IPS-NIHi11 (cell line): ENCODE measurements at regions not wholly inside any gene's neighbourhood (a gene's known extent, or its start where the extent isn't known, plus 50 kb on each side); places are given as distances from the start of the nearest gene placed in this dataset.

Experiments used
- DNase-seq: peaks from one replicate; pipeline ENCODE4 v3.0.0; 2012; ENCODE audit warnings: mixed read lengths, low spot score

DNA sequence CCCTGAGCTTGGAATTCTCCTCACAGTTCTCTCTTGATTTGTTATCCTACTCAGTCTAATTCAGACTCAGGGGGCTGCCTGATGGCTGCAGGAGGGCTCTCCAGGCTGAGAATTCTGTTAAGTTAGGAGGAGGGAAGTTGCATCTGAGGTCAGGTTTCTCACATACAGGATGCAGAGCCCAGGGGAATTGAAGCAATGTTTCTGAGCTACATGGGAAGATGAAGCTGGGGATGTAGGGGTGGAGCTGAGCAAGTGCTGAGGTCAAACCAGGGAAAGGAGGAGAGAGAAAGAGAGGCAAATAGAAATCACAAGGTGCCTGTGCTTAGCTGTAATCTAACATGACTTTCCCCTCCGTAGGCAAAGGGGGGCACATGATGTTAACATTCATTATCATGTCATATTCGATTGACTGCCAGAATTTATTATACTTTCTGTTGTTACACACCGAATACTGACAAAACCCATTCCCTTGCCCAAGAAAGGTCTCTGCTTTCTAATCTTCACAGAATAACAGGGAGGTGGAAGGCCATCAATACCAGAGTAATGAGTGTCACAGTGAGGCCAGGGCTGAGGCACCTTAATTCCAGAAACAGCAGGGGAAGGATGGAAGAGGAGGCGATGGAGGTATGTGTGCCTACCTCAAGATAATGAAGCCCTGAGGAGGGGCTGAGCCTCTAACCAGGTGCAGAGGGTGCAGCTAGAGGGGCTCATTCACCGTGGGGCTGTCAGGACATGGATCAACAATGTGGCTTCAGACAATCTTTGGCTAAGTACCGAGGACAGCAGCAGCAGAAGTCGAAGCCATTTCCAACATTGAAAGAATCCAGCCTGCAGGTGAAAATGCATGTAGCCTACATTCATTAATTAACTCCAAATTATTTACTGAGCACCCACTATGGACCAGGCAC, 205.4 kb upstream of the SNX19 start:
- DNase-seq = no peak

DNA sequence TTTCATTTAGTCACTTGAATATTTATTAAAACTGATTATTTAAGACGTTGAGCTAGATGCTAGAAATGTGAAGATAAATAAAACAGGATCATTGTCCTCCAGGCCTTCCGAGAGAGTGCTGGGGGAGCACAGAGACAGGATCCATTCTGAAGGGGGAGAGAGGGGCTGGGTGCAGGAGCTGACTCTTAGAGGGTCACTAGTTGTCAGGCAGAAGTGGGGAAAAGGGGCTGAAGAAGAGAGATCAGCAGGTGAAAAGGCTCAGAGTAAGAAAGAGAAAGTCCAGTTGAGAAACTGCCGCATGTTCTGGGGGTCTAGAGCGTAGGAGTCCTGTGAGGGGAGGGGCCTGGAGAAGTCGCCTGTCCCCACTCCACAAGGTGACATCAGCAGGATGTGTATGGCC, 206.2 kb upstream of the SNX19 start:
- DNase-seq = no peak

DNA sequence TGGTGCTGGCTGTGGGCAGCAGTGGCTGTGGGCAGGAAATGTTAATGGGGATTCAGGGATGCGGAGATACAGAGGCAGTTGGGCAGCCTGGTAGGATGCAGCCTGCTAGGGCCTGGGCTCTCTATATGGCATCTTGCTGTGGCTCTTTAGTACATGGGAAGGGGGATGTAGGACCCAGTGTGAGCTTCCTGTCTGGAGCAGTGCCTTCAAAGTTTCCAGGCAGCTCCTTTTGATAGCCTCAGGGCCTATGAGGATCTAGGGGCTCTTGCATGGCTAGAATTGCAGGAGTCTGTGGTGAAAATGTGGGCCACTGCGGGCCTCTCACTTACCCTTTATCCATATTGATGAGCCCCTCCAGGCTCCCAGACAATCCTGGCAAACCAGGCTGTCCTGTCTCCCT, 213.2 kb upstream of the SNX19 start:
- DNase-seq = no peak

DNA sequence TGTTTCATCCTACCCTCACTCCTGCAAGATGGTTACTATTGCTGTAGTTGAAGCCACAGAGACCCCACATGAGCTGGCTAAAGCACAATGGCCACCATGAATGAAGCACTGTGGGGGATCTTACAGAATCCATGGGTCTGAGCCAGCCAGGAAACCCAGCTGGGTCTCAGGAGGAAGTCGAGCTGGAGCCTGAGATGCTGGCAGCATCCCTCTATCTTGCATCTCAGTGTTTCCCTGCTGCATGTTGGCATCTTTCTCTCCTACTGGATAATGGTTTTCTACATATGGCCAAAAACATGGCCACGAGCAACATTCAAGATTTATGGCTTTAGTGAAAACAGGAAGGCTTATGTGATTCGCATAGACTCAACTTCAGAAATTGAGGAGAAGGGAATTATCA, 219.3 kb upstream of the SNX19 start:
- no peak for DNase-seq

DNA sequence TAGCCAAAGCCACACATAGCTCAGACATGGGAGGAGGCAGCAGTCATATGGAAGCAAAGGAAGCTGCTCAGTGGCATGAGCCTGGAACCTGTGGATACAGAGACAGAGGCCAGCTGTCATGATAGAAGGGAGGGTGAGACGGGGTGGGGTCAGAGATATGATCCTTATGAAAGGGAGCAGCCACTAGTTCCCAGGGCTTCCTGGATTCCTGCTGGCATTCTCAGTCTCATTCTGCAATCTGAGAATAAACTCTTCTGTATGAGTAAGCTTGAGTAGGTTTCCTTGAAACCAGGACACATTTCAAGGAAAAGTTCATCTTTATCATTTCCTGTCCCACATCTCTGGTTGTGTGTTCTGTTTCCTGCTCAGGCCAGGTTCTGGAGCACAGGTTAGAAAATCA, 220.2 kb upstream of the SNX19 start:
- DNase-seq = no peak

DNA sequence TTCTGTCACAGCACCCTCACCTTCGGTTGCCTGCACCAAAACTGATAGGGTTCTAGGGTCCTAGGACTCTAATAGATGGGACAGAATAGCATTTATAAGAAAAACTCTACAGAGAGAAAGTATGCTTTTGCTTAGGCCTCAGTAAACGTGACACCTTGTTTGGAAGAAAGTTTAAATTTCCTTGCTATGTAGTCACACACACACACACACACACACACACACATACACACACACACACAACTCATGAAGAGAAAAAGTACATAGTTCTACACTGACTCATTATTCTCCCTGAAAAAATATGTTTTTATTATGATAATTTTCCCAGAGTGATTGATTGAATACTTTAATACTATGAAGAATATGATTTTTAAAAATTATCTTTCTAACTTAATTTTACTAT, 220.8 kb upstream of the SNX19 start:
- DNase-seq = no peak

DNA sequence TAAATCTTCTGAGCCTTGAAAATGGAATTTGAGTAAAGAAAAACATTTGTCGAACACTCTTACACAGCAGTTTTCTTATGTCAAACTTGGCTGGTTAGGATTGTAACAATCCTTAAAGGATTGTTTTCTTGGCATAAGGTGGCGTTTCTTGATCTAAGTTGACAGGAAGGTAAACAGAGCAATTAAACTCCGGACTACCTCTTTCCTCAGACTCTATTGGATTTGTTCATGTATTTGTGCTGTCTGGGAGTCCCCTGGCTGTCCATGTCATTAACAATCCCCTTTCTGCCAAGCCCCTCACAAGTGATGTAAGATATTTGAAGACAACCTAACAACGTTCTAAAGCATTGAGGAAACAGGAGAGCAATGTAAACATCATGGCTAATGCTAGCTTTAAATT, 222.5 kb upstream of the SNX19 start:
- no peak for DNase-seq

DNA sequence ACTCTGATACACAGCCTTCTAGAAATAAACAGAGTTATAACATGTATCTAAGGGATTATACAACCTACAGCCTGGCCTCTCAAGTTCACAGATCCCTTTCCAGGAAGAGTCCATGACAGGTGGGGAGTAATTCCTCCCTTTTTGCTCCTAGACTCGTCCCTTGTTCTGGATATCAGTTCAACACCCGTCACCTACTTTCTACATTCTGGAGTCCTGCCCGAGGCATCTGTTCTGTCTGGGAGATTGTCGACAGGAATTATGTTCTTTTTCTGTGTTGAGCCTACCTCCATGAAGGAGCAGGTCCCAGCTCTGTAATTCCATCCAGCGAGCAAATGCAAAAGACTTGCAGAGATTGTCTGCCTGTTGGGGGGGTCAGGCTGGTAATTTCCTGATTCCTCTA, 224.6 kb upstream of the NTM start:
- DNase-seq = no peak

DNA sequence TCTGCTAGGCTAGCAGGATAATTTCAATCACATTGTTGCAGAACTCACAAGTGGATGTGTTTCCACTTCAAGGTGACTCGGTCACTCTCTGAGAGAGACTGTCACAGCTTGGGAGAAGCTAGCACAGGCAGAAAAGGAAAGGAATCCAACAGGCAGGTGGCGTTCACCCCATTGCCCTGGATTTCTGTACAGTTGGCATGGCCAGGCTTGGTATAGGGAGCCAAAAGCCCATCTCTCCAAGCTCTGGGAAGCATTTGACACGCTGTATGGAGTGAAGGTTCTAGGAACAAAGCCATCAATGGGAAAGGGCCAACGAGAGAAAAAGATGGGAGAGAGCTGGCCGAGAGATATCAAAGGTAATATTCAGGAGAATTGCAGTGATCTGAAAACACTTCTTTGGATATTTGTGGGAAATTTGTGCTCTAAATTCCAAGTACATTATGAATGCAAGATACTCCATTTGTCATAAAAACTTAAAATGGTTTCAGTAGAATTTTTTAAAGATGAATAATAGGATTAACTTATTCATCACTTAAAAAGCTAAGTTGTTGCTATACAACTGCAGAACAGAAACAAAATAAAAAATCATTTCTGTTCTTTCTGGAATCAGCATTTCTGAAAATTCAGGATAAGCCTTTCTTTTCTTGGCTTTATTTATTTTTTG, 223.5 kb upstream of the NTM start:
- DNase-seq = no peak

DNA sequence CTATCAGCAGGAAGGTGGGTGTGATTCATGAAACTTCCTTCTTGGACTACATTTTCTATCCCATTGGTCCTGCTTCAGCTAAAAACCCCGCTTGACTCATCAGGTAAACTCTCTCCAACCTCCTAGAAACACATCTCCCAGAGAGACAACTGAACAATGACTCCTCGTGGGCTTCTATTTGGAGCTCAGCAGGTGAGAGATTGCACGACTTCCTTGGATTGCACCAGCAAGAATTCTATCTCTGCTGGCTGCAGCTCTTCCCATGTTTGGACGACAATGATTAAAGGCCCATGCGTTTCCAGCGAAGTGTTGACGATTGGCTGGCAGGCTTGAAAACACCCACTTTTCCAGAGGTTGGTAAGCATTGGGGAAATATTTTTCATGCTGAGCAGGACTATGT, 216.1 kb upstream of the NTM start:
- DNase-seq = no peak

DNA sequence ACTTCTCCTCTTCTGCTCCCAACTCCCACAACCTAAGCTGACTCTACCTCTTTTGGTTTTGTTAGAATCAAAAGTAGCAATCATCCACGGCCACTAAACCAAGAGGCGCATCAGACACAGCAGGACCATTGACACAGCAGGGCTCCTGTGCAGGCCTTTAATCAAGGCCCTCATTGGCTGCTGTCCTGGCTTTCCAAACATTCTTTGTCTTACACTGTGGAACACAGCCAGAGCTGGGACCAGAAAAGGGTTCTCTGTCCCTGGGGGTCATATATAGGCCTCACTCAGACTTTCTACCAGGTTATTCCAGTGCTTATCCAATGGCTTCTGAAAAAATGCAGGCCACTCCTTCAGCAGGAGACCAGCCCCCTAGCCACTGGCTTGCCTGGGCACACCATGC, 212.7 kb upstream of the NTM start:
- no peak for DNase-seq

DNA sequence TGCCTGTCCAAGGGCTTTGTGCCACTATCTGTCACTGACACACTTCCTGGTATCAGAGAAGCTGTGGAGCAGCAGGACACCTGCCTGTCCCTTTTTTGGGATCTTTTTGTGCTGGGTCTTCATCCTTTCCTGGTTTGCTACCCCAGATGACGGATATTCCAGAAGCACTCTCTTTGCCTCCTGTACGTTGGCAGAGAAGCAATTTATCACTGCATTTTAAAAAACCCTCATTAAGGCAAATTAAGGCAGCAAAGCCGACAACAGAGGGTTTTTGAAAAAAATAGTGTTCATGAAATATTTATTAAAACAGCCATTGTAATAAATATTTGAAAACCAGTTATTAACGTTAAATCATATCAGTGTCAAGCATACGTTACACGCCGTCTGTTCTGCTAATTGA, 209.6 kb upstream of the NTM start:
- no peak for DNase-seq

DNA sequence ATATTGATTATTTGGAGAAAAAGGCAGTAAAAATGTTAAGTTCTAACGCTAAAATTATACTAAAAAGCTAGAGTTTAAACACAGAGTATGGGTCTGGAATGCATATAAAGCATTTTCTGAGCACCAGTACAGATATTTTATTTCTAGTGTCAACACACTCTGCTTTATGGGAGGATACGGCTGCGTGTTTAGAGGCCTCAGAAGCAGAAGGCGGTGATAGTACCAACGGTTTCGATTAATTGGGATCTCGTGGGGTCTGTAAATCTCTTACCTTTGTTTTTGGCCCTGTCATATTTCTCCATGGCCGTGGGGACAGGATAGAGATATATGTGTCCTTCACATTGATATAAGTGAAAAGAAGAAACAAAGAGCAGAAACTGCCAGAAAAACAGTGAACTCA, 206.8 kb upstream of the NTM start:
- DNase-seq = no peak

DNA sequence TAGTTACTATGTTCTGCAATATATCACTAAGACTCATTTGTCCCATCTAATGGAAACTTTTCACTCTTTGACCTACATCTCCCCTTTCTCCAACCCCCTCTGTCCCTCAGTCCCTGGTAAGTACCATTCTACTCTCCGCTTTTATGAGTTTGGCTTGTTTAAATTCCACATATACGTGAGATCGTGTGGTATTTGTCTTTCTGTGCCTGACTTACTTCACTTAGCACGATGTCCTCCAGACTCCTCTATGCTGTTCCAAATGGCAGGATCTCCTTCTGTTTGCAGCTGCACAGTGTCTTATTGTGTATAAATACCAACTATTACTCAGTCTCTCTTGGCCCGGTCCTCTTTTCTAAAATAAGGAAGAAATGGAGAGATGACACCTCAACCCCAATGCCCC, 205.4 kb upstream of the NTM start:
- no peak for DNase-seq

DNA sequence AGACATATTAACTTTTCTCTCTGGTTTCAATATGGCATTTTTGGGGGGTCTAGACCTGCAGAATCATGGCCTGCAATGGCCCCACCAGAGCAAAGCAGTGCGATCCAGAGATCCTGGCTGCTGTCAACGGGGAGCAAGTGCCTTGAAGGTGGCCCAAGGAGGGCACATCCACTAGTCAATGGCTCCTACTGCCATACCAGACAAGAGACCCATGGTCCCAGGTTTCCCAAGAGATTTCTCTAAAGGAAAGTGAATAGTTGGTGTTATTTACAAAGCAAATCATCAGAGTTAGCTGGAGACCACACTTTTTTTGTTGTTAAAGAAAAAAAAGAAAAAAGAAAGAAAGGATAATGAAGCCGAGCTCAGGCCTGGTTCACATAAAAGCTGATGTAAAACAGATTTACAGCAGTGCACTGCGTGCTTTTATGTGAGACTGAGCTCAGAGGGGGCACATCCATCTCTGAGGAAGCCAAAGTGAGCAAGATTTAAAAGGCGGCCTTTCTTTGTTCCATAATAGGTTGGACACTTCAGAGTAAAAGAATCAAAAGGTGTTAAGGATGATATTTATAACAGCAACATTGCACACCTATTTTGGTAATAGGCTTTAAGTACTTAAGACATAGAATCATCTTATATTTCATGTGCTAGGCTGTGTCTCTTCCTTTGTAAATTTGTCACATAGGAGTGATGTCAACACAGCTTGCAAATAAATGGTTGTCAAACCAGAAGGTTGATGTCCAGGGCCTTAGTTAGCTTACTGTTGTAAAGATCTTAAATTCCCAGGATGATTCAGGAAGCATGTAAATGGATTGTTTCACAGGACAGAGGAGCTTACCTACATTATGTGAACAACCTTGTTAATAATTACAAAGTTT, 201.3 kb upstream of the NTM start:
- DNase-seq = no peak

DNA sequence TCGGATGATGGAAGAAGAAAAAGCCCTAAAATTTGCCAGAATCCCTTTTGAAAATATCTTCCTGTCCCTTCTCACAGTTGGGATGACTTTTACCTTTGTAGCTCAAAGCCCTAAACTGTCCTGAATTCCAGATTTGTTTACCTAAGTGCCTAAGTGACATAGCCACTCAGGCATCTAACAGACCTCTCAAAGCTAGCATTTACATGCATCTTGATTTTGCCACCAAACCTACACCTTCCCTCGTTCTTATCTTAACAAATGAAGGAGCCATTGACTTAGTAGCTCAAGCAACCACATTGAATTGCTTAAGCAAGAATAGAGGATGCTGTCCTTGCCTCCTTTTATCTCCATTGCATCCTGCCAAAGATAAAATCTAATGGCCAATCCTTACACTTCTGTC, 198.4 kb upstream of the NTM start:
- no peak for DNase-seq

DNA sequence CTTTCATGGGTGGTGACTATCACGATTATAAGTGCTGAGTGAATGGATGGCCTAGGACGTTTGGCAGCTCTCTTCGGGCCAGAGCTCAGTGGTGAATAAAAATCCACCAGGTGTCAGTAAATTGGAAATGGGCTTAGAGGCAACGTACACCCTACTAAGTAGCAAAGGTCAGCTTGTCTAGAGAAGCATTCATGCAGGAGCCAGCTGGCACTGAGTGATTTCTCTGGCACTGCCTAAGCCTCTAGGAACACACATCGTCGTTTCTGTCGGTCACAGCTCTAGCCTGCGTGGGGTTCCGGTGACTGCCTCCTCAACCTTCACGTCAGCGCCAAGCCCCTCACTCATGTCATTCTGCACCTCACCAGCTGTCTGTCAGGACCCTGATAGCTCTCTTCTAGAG, 192.4 kb upstream of the NTM start:
- no peak for DNase-seq

DNA sequence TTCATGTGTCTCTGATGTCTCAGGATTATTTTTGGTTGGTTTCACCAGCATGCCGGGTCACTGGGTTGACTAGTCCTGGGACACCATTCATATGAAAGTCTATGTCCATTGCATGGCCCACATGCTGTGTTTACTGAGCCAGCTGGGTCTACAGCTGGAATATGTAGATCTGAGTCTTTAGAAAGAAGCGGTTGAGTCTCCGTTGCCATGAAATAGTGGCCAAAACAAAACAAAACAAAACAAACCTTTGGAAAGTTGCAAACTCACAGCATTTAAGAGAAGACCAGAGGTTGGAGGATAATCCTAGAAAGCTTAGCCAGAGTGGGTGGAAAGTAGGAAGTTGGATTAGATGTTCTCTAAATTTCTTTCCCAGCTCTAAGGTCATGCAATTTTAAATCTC, 191.8 kb upstream of the NTM start:
- DNase-seq = no peak

DNA sequence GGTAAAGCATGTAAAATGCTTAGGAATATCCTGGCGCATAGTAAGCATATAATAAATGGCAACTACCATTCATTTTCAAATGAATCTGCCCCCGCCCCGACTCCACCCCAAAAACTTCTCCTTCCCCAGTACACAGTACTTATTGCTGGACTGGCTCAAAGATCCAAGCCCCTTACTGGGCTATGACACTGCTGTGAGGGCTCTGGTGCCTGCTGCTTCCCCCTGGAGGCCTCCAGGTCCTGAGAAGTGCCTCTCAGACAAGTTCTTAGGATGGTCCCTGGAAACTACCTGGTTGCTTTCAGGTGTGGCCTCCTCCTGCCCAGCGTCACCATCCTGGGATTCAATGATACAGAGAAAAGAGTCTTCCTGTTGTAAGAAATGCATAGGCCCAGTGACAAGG, 190.6 kb upstream of the NTM start:
- no peak for DNase-seq

DNA sequence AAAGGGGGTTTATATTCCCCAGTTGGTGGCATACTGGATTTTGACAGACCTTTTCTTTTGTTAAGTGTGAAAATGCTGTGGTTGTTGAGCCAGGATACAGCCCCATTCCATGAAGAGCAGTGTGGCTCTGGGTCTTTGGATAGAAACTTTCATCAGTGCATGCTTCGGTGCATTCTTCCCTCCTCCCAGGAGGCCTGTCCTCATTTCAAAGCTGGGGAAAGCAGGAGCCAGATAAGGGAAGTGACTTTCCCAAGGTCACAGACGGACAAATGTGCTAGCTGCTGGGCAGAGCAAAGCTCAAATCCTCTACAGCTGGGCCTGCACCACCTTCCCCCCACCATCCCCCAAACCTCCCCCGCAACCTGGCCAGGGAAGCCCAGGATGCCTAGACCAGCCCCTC, 184.5 kb upstream of the NTM start:
- no peak for DNase-seq

DNA sequence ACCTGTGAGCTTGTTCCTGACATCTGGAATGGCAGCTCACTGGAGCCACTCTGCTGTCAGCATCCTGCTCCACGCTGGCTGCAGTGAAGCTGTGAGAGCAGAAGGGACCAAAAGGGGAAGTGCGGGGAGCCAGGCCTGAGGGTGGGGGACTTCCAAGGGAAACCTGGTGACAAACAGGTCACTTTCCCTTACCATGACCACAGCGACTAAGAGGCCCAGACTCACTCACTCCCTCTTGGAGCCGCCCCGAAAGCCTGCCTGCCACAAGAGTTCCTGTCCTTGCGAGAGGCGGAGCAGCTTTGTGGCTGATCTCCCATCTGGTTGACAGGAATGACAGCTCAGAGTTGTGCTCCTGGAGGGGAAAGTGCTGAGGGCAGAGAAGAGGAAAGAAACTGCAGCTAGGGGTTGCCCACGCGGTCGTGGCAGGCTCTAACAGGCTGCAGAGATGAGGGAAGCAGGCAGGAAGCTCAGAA, 183.8 kb upstream of the NTM start:
- DNase-seq = no peak

DNA sequence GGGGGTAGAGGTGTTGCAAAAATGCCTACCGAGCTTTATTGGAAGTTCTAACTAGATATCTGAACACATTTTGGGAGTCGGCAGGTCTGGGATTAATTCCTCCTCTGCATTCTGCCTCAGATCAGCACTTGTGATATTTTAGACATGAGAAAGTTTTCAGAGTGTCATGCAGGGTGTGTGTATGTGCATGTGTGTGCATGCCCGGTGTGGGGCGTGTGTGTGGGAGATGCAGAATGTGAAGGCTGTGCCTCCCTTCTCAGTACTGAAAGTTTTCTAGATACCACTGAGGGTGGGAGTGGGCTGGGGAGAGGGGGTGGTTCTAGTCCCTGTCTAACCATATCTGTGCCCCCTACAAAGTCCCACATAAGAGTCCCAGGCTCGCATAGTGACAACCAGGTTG, 180.0 kb upstream of the NTM start:
- no peak for DNase-seq

DNA sequence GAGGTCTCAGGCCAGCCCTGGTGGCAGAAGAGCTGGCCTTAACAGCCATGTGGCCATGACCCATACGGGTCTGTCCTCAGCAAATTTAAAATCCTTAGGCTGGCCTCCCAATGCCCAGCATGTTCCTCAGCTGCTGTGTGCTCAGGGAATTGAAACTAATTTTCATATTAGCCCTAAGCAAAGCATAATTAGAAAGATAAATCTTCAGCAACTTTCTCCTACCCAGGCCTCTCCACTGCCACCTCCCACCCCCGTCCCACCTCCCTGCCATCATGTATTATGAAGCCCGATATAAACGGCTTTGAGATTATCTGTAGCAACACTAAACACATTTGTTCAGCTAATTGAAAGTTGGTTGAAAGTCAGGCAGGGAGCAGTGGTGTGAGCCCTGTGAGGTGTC, 178.8 kb upstream of the NTM start:
- no peak for DNase-seq
